Fibroblast of villous mesenchyme (primary cell): ENCODE measurements at regions not wholly inside any gene's neighbourhood (a gene's known extent, or its start where the extent isn't known, plus 50 kb on each side); places are given as distances from the start of the nearest gene placed in this dataset.

ENCODE experiments used
- DNase-seq: peaks from one replicate; pipeline ENCODE4 v3.0.0-alpha.2; 2010; ENCODE audit warnings: low read depth
- H3K4me3 ChIP-seq: 2 replicates; pipeline ENCODE4 v1.5.1; 2011; ENCODE audit warnings: low read depth, mild to moderate bottlenecking, low read length
- CTCF ChIP-seq: IDR thresholded peaks from 2 replicates; pipeline ENCODE4 v1.5.1; 2012; ENCODE audit warnings: low read depth, mild to moderate bottlenecking, low read length; ENCODE audit not compliant: insufficient read depth

GRCh38 chr9:117795271-117795670 lies 91.1 kb downstream of the TLR4 start:
- H3K4me3 ChIP-seq, result no peak overlapping the region
- DNase-seq, result no peak

GRCh38 chr9:117796681-117797080 lies 92.5 kb downstream of the TLR4 start:
- DNase-seq, result peak; percentile 68
- no peak overlapping the region for H3K4me3 ChIP-seq
- no peak for TF ChIP-seq CTCF

More at GRCh38 chr9:117795271-117795670, 91.1 kb downstream of the TLR4 start:
- TF ChIP-seq CTCF, result no peak

GRCh38 chr9:117800389-117800788 lies 96.2 kb downstream of the TLR4 start:
- no peak for TF ChIP-seq CTCF
- no peak overlapping the region for H3K4me3 ChIP-seq
- no peak for DNase-seq

GRCh38 chr9:117809751-117810150 lies 105.5 kb downstream of the TLR4 start:
- no peak for TF ChIP-seq CTCF
- no peak overlapping the region for H3K4me3 ChIP-seq
- no peak for DNase-seq

- DNase-seq, result no peak
- no peak for TF ChIP-seq CTCF
- no peak overlapping the region for H3K4me3 ChIP-seq
Observed at GRCh38 chr9:117815315-117815714, 111.1 kb downstream of the TLR4 start.

GRCh38 chr9:117815948-117816347 lies 111.7 kb downstream of the TLR4 start:
- DNase-seq, result no peak
- no peak for TF ChIP-seq CTCF
- no peak overlapping the region for H3K4me3 ChIP-seq

- DNase-seq, result no peak
- TF ChIP-seq CTCF, result no peak
- no peak overlapping the region for H3K4me3 ChIP-seq
Observed at GRCh38 chr9:117821954-117822353, 117.8 kb downstream of the TLR4 start.
